HG02798 (cell line): ENCODE measurements at regions not wholly inside any gene's neighbourhood (a gene's known extent, or its start where the extent isn't known, plus 50 kb on each side); places are given as distances from the start of the nearest gene placed in this dataset.
"Not testable (repeated sequence)": the region's sequence is repeated elsewhere in the genome, so short reads cannot be mapped to it uniquely, and the experiment has no call there.

Experiments
- ATAC-seq: cut with Tn5 transposase; IDR thresholded peaks from one replicate; pipeline ENCODE4 v1.9.1; 2021; ENCODE audit warnings: mild to moderate bottlenecking; ENCODE audit not compliant: unreplicated experiment, poor library complexity

- ATAC-seq: no peak
These were observed 759.8 kb downstream of the CENPC start for GRCh38 chr4:66785479-66785878.

GRCh38 chr4:66782751-66783150 is 762.6 kb downstream of the CENPC start:
- not testable (repeated sequence) for ATAC-seq

GRCh38 chr4:66777097-66777496 is 768.2 kb downstream of the CENPC start:
- no peak for ATAC-seq

GRCh38 chr4:66769441-66769840 is 775.9 kb downstream of the CENPC start:
- ATAC-seq: no peak

GRCh38 chr4:66767442-66767841 is 777.9 kb downstream of the CENPC start:
- ATAC-seq: no peak

GRCh38 chr4:66766557-66766956 is 778.7 kb downstream of the CENPC start:
- ATAC-seq: no peak

GRCh38 chr4:66750273-66750672 is 795.0 kb downstream of the CENPC start:
- no peak for ATAC-seq

- not testable (repeated sequence) for ATAC-seq
These were observed 798.4 kb downstream of the CENPC start for GRCh38 chr4:66746918-66747317.

GRCh38 chr4:66741081-66741480 is 804.2 kb downstream of the CENPC start:
- no peak for ATAC-seq

GRCh38 chr4:66736606-66737005 is 808.7 kb downstream of the CENPC start:
- ATAC-seq: no peak

GRCh38 chr4:66728280-66728679 is 817.0 kb downstream of the CENPC start:
- no peak for ATAC-seq

GRCh38 chr4:66712301-66712921 is 832.9 kb downstream of the CENPC start:
- ATAC-seq: not testable (repeated sequence)

- ATAC-seq: no peak
These were observed 841.1 kb downstream of the CENPC start for GRCh38 chr4:66704243-66704642.

GRCh38 chr4:66694739-66695138 is 850.6 kb downstream of the CENPC start:
- ATAC-seq: no peak

- ATAC-seq: no peak
These were observed 851.6 kb downstream of the CENPC start for GRCh38 chr4:66693694-66694093.

- ATAC-seq: no peak
These were observed 854.2 kb downstream of the CENPC start for GRCh38 chr4:66691101-66691500.

GRCh38 chr4:66688674-66689073 is 856.6 kb downstream of the CENPC start:
- no peak for ATAC-seq

GRCh38 chr4:66687459-66687858 is 857.8 kb downstream of the CENPC start:
- ATAC-seq: no peak

- no peak for ATAC-seq
These were observed 863.3 kb downstream of the CENPC start for GRCh38 chr4:66681962-66682361.

- ATAC-seq: no peak
These were observed 878.1 kb downstream of the CENPC start for GRCh38 chr4:66667249-66667648.

GRCh38 chr4:66662620-66663019 is 882.7 kb downstream of the CENPC start:
- no peak for ATAC-seq

GRCh38 chr4:66658809-66659208 is 886.5 kb downstream of the CENPC start:
- no peak for ATAC-seq

GRCh38 chr4:66655505-66655904 is 889.8 kb downstream of the CENPC start:
- no peak for ATAC-seq
